ENCODE measurements at regions not wholly inside any gene's neighbourhood (a gene's known extent, or its start where the extent isn't known, plus 50 kb on each side); places are given as distances from the start of the nearest gene placed in this dataset.

GRCh38 chr18:37920865-37921264 is 355.3 kb upstream of the CELF4 start:
- TF ChIP-seq, protein P1, sequence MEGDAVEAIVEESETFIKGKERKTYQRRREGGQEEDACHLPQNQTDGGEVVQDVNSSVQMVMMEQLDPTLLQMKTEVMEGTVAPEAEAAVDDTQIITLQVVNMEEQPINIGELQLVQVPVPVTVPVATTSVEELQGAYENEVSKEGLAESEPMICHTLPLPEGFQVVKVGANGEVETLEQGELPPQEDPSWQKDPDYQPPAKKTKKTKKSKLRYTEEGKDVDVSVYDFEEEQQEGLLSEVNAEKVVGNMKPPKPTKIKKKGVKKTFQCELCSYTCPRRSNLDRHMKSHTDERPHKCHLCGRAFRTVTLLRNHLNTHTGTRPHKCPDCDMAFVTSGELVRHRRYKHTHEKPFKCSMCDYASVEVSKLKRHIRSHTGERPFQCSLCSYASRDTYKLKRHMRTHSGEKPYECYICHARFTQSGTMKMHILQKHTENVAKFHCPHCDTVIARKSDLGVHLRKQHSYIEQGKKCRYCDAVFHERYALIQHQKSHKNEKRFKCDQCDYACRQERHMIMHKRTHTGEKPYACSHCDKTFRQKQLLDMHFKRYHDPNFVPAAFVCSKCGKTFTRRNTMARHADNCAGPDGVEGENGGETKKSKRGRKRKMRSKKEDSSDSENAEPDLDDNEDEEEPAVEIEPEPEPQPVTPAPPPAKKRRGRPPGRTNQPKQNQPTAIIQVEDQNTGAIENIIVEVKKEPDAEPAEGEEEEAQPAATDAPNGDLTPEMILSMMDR (IDR thresholded peaks at IDR 0.05): no peak

GRCh38 chr18:37913051-37913450 is 347.5 kb upstream of the CELF4 start:
- Histone ChIP-seq H3K4me3 (no peak overlapping the region), H3K9me3 (no peaks in the 10 kb centered on the region), H3K4me1 (no peaks in the 10 kb centered on the region), H3K27ac (no peak overlapping the region), H3K36me3 (no peaks in the 10 kb centered on the region), H3K27me3 (ENCODE audit: low read depth) (no peaks in the 10 kb centered on the region)
- no peak for ATAC-seq
- TF ChIP-seq, protein P1 (IDR thresholded peaks at IDR 0.05): no peak
- intact Hi-C loops (cut with DNase I): no loop called here
- DNase-seq: no peak

More at GRCh38 chr18:37920865-37921264, 355.3 kb upstream of the CELF4 start:
- H3K9me3 ChIP-seq: no peaks in the 10 kb centered on the region
- H3K4me1 ChIP-seq: no peaks in the 10 kb centered on the region
- no peak overlapping the region for H3K4me3 ChIP-seq
- intact Hi-C loops (cut with DNase I): no loop called here
- H3K27me3 ChIP-seq (ENCODE audit: low read depth): no peaks in the 10 kb centered on the region
- DNase-seq (no peak), ATAC-seq (no peak)
- no peak overlapping the region for H3K27ac ChIP-seq
- no peaks in the 10 kb centered on the region for H3K36me3 ChIP-seq

DNA sequence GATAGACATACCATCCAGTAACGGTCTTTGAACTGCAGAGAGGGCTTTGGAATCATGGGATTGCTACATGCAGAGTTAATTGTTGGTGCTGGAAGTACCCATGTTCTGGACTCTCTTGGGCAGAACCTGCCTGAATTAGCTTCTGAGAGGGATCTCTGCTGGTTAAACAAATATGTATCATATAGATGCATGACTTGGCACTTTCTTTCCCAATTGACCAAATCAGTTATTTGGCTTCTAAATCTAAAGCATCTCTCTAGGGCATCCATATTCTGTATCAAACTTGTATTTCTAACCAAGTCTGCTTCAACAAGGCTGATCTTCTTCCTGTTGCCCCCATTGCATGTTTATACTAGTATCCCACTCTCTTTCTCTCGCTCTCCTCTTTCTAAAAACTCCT is 336.7 kb upstream of the CELF4 start:
- DNase-seq: no peak
- Histone ChIP-seq H3K27ac (no peak overlapping the region), H3K4me1 (no peaks in the 10 kb centered on the region), H3K36me3 (no peaks in the 10 kb centered on the region), H3K4me3 (no peak overlapping the region), H3K27me3 (ENCODE audit: low read depth) (no peaks in the 10 kb centered on the region), H3K9me3 (no peaks in the 10 kb centered on the region)
- intact Hi-C loops (cut with DNase I): no loop called here
- no peak for ATAC-seq
- TF ChIP-seq, protein P1 (IDR thresholded peaks at IDR 0.05): no peak

- Histone ChIP-seq H3K4me3 (no peak overlapping the region), H3K4me1 (no peaks in the 10 kb centered on the region), H3K9me3 (no peaks in the 10 kb centered on the region), H3K27ac (no peak overlapping the region), H3K36me3 (no peaks in the 10 kb centered on the region), H3K27me3 (ENCODE audit: low read depth) (no peaks in the 10 kb centered on the region)
- DNase-seq (no peak), ATAC-seq (no peak)
- intact Hi-C loops (cut with DNase I): no loop called here
- TF ChIP-seq, protein P1 (IDR thresholded peaks at IDR 0.05): no peak
These were observed 334.7 kb upstream of the CELF4 start for GRCh38 chr18:37900326-37900725.

- DNase-seq (no peak), ATAC-seq (no peak)
- TF ChIP-seq, protein P1 (IDR thresholded peaks at IDR 0.05): no peak
- Histone ChIP-seq H3K9me3 (no peaks in the 10 kb centered on the region), H3K4me1 (no peaks in the 10 kb centered on the region), H3K27me3 (ENCODE audit: low read depth) (no peaks in the 10 kb centered on the region), H3K27ac (no peak overlapping the region), H3K36me3 (no peaks in the 10 kb centered on the region), H3K4me3 (no peak overlapping the region)
- intact Hi-C loops (cut with DNase I): no loop called here
These were observed 324.4 kb upstream of the CELF4 start for GRCh38 chr18:37889963-37890362.

DNA sequence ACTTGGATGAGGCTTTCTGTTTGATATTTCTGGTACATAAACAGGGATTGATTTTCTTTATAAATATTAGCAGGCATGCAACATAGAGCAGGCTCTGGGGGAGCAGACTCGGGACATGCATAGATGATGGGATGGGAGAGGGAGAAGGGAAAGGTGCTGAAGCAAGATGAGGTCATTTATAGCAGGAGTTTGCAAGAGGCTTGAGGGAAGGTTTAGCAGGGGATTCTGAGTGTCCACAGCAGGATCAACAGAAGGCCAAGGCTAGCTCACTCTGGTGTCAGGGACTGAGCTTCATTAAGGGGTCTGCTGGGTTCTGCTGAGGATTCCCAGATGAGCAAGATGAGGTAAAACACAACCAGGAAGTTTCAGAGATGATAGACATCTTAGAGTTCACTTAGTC is 309.1 kb upstream of the CELF4 start:
- no peaks in the 10 kb centered on the region for H3K27me3 ChIP-seq (ENCODE audit: low read depth)
- H3K36me3 ChIP-seq: no peaks in the 10 kb centered on the region
- peaks cover 4% of the 10 kb centered on the region for H3K9me3 ChIP-seq
- H3K27ac ChIP-seq: no peak overlapping the region
- no peaks in the 10 kb centered on the region for H3K4me1 ChIP-seq
- ATAC-seq: no peak
- H3K4me3 ChIP-seq: no peak overlapping the region
- DNase-seq: no peak
- TF ChIP-seq, protein P1 (IDR thresholded peaks at IDR 0.05): no peak
- intact Hi-C loops (cut with DNase I): no loop called here
